ENCODE measurements at regions not wholly inside any gene's neighbourhood (a gene's known extent, or its start where the extent isn't known, plus 50 kb on each side); places are given as distances from the start of the nearest gene placed in this dataset.
A peak's percentile ranks its signal among the peaks of the same experiment; 100 is the strongest.

DNA sequence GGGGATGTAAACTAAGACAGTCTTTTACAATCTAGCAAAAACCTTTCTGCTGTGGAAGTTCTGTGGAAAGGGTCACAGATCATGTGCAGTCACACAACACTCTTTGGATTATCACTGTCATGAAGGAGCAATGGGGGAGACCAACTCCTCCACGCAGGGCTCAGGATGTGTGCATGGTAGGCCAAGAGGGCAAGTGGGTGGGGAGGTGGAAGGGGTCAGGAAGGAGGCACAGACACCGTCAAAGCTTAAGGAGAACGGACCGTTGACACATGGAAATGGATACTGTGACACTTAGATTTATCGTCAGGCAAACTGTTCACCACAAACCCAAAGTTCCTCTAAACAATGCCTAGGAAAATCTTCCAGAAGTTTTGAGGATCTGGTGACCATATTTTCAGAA is 215.8 kb downstream of the PAX1 start:
- H3K4me1 ChIP-seq = no peaks in the 10 kb centered on the region
- DNase-seq (no peak), ATAC-seq (no peak)
- 48 to 65% methylated on average over 5 of the region's 5 CpGs for WGBS, 2 donors
- H3K27me3 ChIP-seq = no peaks in the 10 kb centered on the region
- no peak overlapping the region for H3K4me3 ChIP-seq
- intact Hi-C loops (cut with DNase I) = no loop called here
- H3K36me3 ChIP-seq (replicated peaks in 1 of 2; ENCODE audit: insufficient read depth in 1 of 2, low read depth in 2 of 2) = no peaks in the 10 kb centered on the region
- no peak overlapping the region for H3K27ac ChIP-seq
- TF ChIP-seq POLR2A (IDR thresholded peaks at IDR 0.05) = no peak
- TF ChIP-seq, protein P1, sequence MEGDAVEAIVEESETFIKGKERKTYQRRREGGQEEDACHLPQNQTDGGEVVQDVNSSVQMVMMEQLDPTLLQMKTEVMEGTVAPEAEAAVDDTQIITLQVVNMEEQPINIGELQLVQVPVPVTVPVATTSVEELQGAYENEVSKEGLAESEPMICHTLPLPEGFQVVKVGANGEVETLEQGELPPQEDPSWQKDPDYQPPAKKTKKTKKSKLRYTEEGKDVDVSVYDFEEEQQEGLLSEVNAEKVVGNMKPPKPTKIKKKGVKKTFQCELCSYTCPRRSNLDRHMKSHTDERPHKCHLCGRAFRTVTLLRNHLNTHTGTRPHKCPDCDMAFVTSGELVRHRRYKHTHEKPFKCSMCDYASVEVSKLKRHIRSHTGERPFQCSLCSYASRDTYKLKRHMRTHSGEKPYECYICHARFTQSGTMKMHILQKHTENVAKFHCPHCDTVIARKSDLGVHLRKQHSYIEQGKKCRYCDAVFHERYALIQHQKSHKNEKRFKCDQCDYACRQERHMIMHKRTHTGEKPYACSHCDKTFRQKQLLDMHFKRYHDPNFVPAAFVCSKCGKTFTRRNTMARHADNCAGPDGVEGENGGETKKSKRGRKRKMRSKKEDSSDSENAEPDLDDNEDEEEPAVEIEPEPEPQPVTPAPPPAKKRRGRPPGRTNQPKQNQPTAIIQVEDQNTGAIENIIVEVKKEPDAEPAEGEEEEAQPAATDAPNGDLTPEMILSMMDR (IDR thresholded peaks at IDR 0.05) = no peak
- H3K9me3 ChIP-seq = no peaks in the 10 kb centered on the region

DNA sequence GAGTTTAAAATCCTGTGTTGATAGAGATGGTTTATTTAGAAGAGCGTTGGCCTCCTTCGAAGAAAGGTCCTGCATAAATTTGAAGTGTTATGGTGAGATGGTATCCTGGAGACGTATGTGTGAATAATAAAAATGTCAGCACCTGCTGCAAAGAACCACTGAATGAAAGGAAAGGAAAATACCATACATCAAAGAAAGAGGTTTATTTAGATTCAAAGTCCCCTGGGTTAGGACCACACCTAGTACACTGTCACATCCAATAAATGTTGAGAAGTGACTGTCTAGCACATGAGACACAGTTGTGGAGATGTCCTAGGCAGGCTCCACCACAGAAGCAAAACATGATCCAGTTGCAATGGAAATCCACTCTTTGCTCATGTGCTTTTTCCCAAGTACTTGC is 214.7 kb downstream of the PAX1 start:
- no peak overlapping the region for H3K4me3 ChIP-seq
- ATAC-seq (no peak), DNase-seq (no peak)
- no peaks in the 10 kb centered on the region for H3K4me1 ChIP-seq
- H3K27ac ChIP-seq = no peak overlapping the region
- TF ChIP-seq, protein P1 (IDR thresholded peaks at IDR 0.05) = no peak
- TF ChIP-seq POLR2A (IDR thresholded peaks at IDR 0.05) = no peak
- intact Hi-C loops (cut with DNase I) = no loop called here
- 64 to 72% methylated on average over 3 of the region's 3 CpGs for WGBS, 2 donors
- H3K36me3 ChIP-seq (replicated peaks in 1 of 2; ENCODE audit: insufficient read depth in 1 of 2, low read depth in 2 of 2) = no peaks in the 10 kb centered on the region
- no peaks in the 10 kb centered on the region for H3K27me3 ChIP-seq
- no peaks in the 10 kb centered on the region for H3K9me3 ChIP-seq

- H3K36me3 ChIP-seq (replicated peaks in 1 of 2; ENCODE audit: insufficient read depth in 1 of 2, low read depth in 2 of 2) = no peaks in the 10 kb centered on the region
- intact Hi-C loops (cut with DNase I) = no loop called here
- 59 to 70% methylated on average over 7 of the region's 7 CpGs for WGBS, 2 donors
- no peaks in the 10 kb centered on the region for H3K27me3 ChIP-seq
- no peak overlapping the region for H3K27ac ChIP-seq
- no peak for DNase-seq
- no peaks in the 10 kb centered on the region for H3K4me1 ChIP-seq
- ATAC-seq = no peak
- no peaks in the 10 kb centered on the region for H3K9me3 ChIP-seq
- no peak overlapping the region for H3K4me3 ChIP-seq
- TF ChIP-seq, protein P1 (IDR thresholded peaks at IDR 0.05) = no peak
- TF ChIP-seq POLR2A (IDR thresholded peaks at IDR 0.05) = no peak
These were observed 212.9 kb downstream of the PAX1 start for GRCh38 chr20:21918398-21918797.

DNA sequence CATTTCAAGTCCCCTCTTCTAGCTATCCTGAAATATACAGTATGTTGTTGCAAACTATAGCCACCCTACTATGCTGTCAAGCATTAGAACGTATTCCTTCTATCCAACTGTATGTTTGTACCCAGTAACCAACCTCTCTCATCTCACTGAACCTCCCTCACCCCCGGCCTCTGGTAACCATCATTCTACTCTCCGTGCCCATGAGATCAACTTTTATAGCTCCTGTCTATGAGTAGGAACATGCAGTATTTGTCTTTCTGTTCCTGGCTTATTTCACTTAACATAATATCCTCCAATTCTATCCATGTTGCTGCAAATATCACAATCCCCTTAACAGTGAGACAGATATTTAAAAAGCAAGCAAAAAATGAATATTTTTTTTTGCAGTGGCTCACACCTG is 196.9 kb downstream of the PAX1 start:
- H3K9me3 ChIP-seq = no peaks in the 10 kb centered on the region
- intact Hi-C loops (cut with DNase I) = no loop called here
- no peak overlapping the region for H3K4me3 ChIP-seq
- DNase-seq = no peak
- no peaks in the 10 kb centered on the region for H3K4me1 ChIP-seq
- no peak overlapping the region for H3K27ac ChIP-seq
- WGBS, 2 donors = 68 to 77% methylated on average over 3 of the region's 3 CpGs
- no peaks in the 10 kb centered on the region for H3K27me3 ChIP-seq
- TF ChIP-seq, protein P1 (IDR thresholded peaks at IDR 0.05) = no peak
- no peak for TF ChIP-seq POLR2A (IDR thresholded peaks at IDR 0.05)
- ATAC-seq = no peak
- no peaks in the 10 kb centered on the region for H3K36me3 ChIP-seq (replicated peaks in 1 of 2; ENCODE audit: insufficient read depth in 1 of 2, low read depth in 2 of 2)

GRCh38 chr20:21901470-21902275 is 196.2 kb downstream of the PAX1 start:
- no peaks in the 10 kb centered on the region for H3K36me3 ChIP-seq (replicated peaks in 1 of 2; ENCODE audit: insufficient read depth in 1 of 2, low read depth in 2 of 2)
- H3K27me3 ChIP-seq = no peaks in the 10 kb centered on the region
- no peaks in the 10 kb centered on the region for H3K4me1 ChIP-seq
- WGBS, 2 donors = 65% methylated on average over 4 of the region's 4 CpGs
- TF ChIP-seq POLR2A (IDR thresholded peaks at IDR 0.05) = no peak
- TF ChIP-seq, protein P1 (IDR thresholded peaks at IDR 0.05) = no peak
- H3K9me3 ChIP-seq = no peaks in the 10 kb centered on the region
- ATAC-seq (no peak), DNase-seq (peak; percentile 5 to 54 (median 26))
- H3K4me3 ChIP-seq = no peak overlapping the region
- H3K27ac ChIP-seq = no peak overlapping the region
- intact Hi-C loops (cut with DNase I) = no loop called here

All from body of pancreas (tissue), 4 donors.